Left ventricle myocardium inferior (tissue), 1 donor: ENCODE measurements at regions not wholly inside any gene's neighbourhood (a gene's known extent, or its start where the extent isn't known, plus 50 kb on each side); places are given as distances from the start of the nearest gene placed in this dataset.

ENCODE experiments used
- DNase-seq: peaks from one replicate; pipeline ENCODE4 v3.0.0-alpha.2; 2020
- H3K27ac ChIP-seq: fragments of 200-600 bp; replicated peaks from 2 replicates; pipeline ENCODE4 v1.8.0; 2021
- H3K27me3 ChIP-seq: fragments of 200-600 bp; 2 replicates; pipeline ENCODE4 v1.8.0; 2021; ENCODE audit warnings: low read depth
- H3K36me3 ChIP-seq: fragments of 200-600 bp; 2 replicates; pipeline ENCODE4 v1.8.0; 2021
- H3K4me1 ChIP-seq: fragments of 200-600 bp; 2 replicates; pipeline ENCODE4 v1.8.0; 2021
- H3K4me3 ChIP-seq: fragments of 200-600 bp; 2 replicates; pipeline ENCODE4 v1.8.0; 2021; ENCODE audit warnings: mild to moderate bottlenecking, moderate library complexity
- H3K9me3 ChIP-seq: fragments of 200-600 bp; replicated peaks from 2 replicates; pipeline ENCODE4 v1.8.0; 2021
- intact Hi-C: fragments of 100-400 bp; cut with micrococcal nuclease; formaldehyde crosslinking; loops from one replicate; pipeline ENCODE4 v1.11.0; 2022
- TF ChIP-seq, protein P1 (sequence below): fragments of 200-600 bp; IDR thresholded peaks from 2 replicates; pipeline ENCODE4 v1.8.0; 2021; ENCODE audit warnings: antibody characterized with exemption, mild to moderate bottlenecking, borderline replicate concordance
- donor health status: DM: no; HTN: yes; CAD: no; lungs with severe emphysema.

DNA sequence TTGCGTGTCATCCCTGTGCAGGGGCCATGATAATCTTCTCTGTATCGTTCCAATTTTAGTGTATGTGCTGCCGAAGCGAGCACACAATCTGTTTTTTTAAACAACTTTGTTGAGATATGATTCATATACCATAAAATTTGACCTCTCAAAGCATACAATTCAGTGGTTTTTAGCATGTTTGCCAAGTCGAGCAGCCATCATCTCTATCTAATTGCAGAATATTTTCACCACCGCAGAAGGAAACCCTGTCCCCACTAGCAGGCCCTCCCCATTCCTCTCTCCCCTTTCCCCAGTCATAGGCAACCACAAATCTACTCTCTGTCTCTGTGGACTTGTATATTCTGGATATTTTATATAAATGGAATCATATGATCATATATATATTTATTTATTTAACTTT lies 78.7 kb upstream of the TINAGL1 start:
- intact Hi-C loops, result no loop called here

GRCh38 chr1:31498376-31499040 lies 77.8 kb upstream of the TINAGL1 start:
- Histone ChIP-seq H3K27me3 (peaks cover 18% of the 10 kb centered on the region), H3K9me3 (no peaks in the 10 kb centered on the region), H3K4me3 (no peak overlapping the region), H3K36me3 (no peaks in the 10 kb centered on the region), H3K27ac (no peak overlapping the region), H3K4me1 (no peaks in the 10 kb centered on the region)
- TF ChIP-seq, protein P1, sequence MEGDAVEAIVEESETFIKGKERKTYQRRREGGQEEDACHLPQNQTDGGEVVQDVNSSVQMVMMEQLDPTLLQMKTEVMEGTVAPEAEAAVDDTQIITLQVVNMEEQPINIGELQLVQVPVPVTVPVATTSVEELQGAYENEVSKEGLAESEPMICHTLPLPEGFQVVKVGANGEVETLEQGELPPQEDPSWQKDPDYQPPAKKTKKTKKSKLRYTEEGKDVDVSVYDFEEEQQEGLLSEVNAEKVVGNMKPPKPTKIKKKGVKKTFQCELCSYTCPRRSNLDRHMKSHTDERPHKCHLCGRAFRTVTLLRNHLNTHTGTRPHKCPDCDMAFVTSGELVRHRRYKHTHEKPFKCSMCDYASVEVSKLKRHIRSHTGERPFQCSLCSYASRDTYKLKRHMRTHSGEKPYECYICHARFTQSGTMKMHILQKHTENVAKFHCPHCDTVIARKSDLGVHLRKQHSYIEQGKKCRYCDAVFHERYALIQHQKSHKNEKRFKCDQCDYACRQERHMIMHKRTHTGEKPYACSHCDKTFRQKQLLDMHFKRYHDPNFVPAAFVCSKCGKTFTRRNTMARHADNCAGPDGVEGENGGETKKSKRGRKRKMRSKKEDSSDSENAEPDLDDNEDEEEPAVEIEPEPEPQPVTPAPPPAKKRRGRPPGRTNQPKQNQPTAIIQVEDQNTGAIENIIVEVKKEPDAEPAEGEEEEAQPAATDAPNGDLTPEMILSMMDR, result no peak
- intact Hi-C loops, result no loop called here
- DNase-seq, result no peak

More for the DNA sequence above, 78.7 kb upstream of the TINAGL1 start:
- H3K4me1 ChIP-seq, result no peaks in the 10 kb centered on the region
- H3K27ac ChIP-seq, result no peak overlapping the region
- peaks cover 11% of the 10 kb centered on the region for H3K27me3 ChIP-seq
- TF ChIP-seq, protein P1, result no peak
- H3K4me3 ChIP-seq, result no peak overlapping the region
- no peaks in the 10 kb centered on the region for H3K9me3 ChIP-seq
- H3K36me3 ChIP-seq, result no peaks in the 10 kb centered on the region
- DNase-seq, result no peak

DNA sequence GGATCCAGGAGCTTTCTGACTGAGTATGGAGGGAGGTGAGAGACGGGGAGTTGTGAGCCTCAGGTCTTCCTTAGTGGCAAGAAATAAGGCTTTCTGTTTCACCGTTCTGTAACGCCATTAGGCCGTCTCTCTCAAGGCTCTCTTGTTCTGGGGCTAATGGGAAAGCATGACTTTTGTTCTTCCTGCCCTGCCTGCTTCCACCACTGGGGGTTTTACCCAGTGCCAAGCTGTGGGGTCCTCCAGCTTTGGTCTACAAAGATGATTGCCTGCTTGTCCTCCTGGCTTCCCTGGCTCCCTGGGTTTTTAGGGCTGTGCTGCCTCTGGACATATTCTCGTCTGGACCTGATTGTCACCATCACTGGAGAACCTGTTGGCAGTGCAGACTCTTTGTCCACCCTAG lies 74.8 kb upstream of the TINAGL1 start:
- Histone ChIP-seq H3K4me3 (no peak overlapping the region), H3K4me1 (no peaks in the 10 kb centered on the region), H3K27me3 (peaks cover 45% of the 10 kb centered on the region), H3K9me3 (no peaks in the 10 kb centered on the region), H3K36me3 (no peaks in the 10 kb centered on the region), H3K27ac (no peak overlapping the region)
- DNase-seq, result no peak
- intact Hi-C loops, result no loop called here
- TF ChIP-seq, protein P1, result no peak

DNA sequence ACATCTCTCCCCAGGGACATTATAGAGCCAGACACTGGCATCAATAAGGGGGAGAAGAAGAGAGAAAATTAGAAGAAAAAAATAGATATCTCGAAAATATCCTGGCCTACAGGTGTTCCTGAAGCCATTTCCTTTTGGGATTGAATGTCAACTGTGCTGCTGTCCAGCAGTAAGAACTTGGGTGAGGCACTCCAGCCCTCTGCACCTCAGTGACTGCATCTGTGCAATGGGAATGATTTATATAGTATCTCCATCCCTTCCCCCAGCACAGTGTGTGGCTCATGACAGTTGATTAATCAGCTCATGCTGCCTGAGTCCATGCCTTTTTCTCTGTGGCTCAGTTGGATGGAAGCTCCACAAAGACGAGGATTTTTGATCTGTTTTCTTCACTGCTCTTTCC lies 74.1 kb upstream of the TINAGL1 start:
- no peak overlapping the region for H3K27ac ChIP-seq
- no peak for DNase-seq
- intact Hi-C loops, result no loop called here
- H3K4me3 ChIP-seq, result no peak overlapping the region
- H3K9me3 ChIP-seq, result no peaks in the 10 kb centered on the region
- no peaks in the 10 kb centered on the region for H3K4me1 ChIP-seq
- no peaks in the 10 kb centered on the region for H3K36me3 ChIP-seq
- H3K27me3 ChIP-seq, result peaks cover 50% of the 10 kb centered on the region
- TF ChIP-seq, protein P1, result no peak

- DNase-seq, result no peak
- H3K27ac ChIP-seq, result no peak overlapping the region
- H3K4me3 ChIP-seq, result no peak overlapping the region
- peaks cover 58% of the 10 kb centered on the region for H3K27me3 ChIP-seq
- no peaks in the 10 kb centered on the region for H3K36me3 ChIP-seq
- H3K9me3 ChIP-seq, result no peaks in the 10 kb centered on the region
- TF ChIP-seq, protein P1, result no peak
- intact Hi-C loops, result no loop called here
- no peaks in the 10 kb centered on the region for H3K4me1 ChIP-seq
Observed at GRCh38 chr1:31502926-31503511, 73.3 kb upstream of the TINAGL1 start.
